CD14-positive monocyte (primary cell): ENCODE measurements at regions not wholly inside any gene's neighbourhood (a gene's known extent, or its start where the extent isn't known, plus 50 kb on each side); places are given as distances from the start of the nearest gene placed in this dataset.

Experiments used
- DNase-seq, 3 donors: peaks; one replicate each; pipeline ENCODE4 v3.0.0-alpha.2; 2011 to 2022
- H2AFZ ChIP-seq: 2 replicates; pipeline ENCODE4 v1.6.0; 2012; ENCODE audit warnings: mild to moderate bottlenecking, low read depth, low read length, inconsistent platforms; ENCODE audit not compliant: insufficient read depth, poor library complexity, severe bottlenecking
- H3K27ac ChIP-seq, 2 donors: 1 replicate in 1 of 2; 2 replicates in 1 of 2; pipeline ENCODE4 v1.5.1; 2012 to 2013; ENCODE audit warnings: low read length in 2 of 2, control low read depth in 1 of 2, inconsistent platforms in 1 of 2, low read depth in 1 of 2, mild to moderate bottlenecking in 1 of 2
- H3K27me3 ChIP-seq, 2 donors: one replicate each; pipeline versions ENCODE4 v1.6.0 to v1.6.1; 2011 to 2013; ENCODE audit warnings: low read length in 2 of 2; ENCODE audit not compliant: control insufficient read depth in 2 of 2, insufficient read depth in 2 of 2
- H3K36me3 ChIP-seq, 2 donors: replicated peaks in 1 of 2; 1 replicate in 1 of 2; 2 replicates in 1 of 2; pipeline versions ENCODE4 v1.5.1 to v1.6.1; 2012 to 2013; ENCODE audit warnings: low read length in 2 of 2, control low read depth in 1 of 2, inconsistent platforms in 1 of 2, mild to moderate bottlenecking in 1 of 2; ENCODE audit not compliant: insufficient read depth in 2 of 2, control insufficient read depth in 1 of 2
- H3K4me1 ChIP-seq, 2 donors: 1 replicate in 1 of 2; 2 replicates in 1 of 2; pipeline versions ENCODE4 v1.5.1 to v1.6.1; 2012 to 2013; ENCODE audit warnings: low read length in 2 of 2, control low read depth in 1 of 2, inconsistent platforms in 1 of 2, mild to moderate bottlenecking in 1 of 2, moderate library complexity in 1 of 2; ENCODE audit not compliant: insufficient read depth in 2 of 2, control insufficient read depth in 1 of 2
- H3K4me2 ChIP-seq: replicated peaks from 2 replicates; pipeline ENCODE3; 2012; ENCODE audit warnings: low read length, moderate library complexity, mild to moderate bottlenecking; ENCODE audit not compliant: poor library complexity, severe bottlenecking; ENCODE audit errors: extremely low read depth
- H3K4me3 ChIP-seq, 3 experiments: fragments of 200-600 bp in 1 of 3; sonication (generic) in 1 of 3; replicated peaks in 1 of 3; 1 replicate in 2 of 3; 2 replicates in 1 of 3; pipeline ENCODE4 v1.5.1; 2011 to 2013; ENCODE audit warnings: low read length in 3 of 3, mild to moderate bottlenecking in 3 of 3, control low read depth in 2 of 3, low read depth in 2 of 3, inconsistent platforms in 1 of 3, moderate library complexity in 1 of 3
- H3K79me2 ChIP-seq: 2 replicates; pipeline ENCODE4 v1.6.0; 2012; ENCODE audit warnings: mild to moderate bottlenecking, control low read depth, inconsistent platforms, low read length, moderate library complexity; ENCODE audit not compliant: insufficient read depth
- H3K9ac ChIP-seq: 2 replicates; pipeline ENCODE4 v1.6.0; 2017; ENCODE audit warnings: low read length, mild to moderate bottlenecking; ENCODE audit not compliant: insufficient read depth, poor library complexity, severe bottlenecking
- H3K9me3 ChIP-seq, 2 donors: replicated peaks in 1 of 2; 1 replicate in 1 of 2; 2 replicates in 1 of 2; pipeline versions ENCODE4 v1.5.1 to v1.6.1; 2012 to 2013; ENCODE audit warnings: low read length in 2 of 2, control low read depth in 1 of 2; ENCODE audit not compliant: control insufficient read depth in 1 of 2, insufficient read depth in 1 of 2
- H4K20me1 ChIP-seq: 2 replicates; pipeline ENCODE4 v1.6.0; 2012; ENCODE audit warnings: mild to moderate bottlenecking, low read length, control low read depth, moderate library complexity; ENCODE audit not compliant: insufficient read depth
- H3K27ac Mint-ChIP-seq, 7 donors: one replicate each; pipeline ENCODE4 v1.8.0; 2020; ENCODE audit warnings: mild to moderate bottlenecking in 7 of 7, mixed read lengths in 7 of 7, moderate library complexity in 6 of 7, inconsistent platforms in 2 of 7
- H3K27me3 Mint-ChIP-seq, 3 donors: one replicate each; pipeline ENCODE4 v1.8.0; 2021 to 2022; ENCODE audit warnings: low read depth in 3 of 3, mild to moderate bottlenecking in 3 of 3, mixed read lengths in 3 of 3, moderate library complexity in 3 of 3, inconsistent platforms in 1 of 3
- H3K36me3 Mint-ChIP-seq, 2 donors: one replicate each; pipeline ENCODE4 v1.8.0; 2020; ENCODE audit warnings: mixed read lengths in 2 of 2, inconsistent platforms in 1 of 2, mild to moderate bottlenecking in 1 of 2
- H3K4me1 Mint-ChIP-seq: one replicate; pipeline ENCODE4 v1.8.0; 2020; ENCODE audit warnings: mild to moderate bottlenecking, mixed read lengths
- H3K4me3 Mint-ChIP-seq, 2 donors: one replicate each; pipeline ENCODE4 v1.8.0; 2020; ENCODE audit warnings: mild to moderate bottlenecking in 2 of 2, mixed read lengths in 2 of 2, moderate library complexity in 1 of 2
- H3K9me3 Mint-ChIP-seq, 7 donors: one replicate each; pipeline ENCODE4 v1.8.0; 2020 to 2022; ENCODE audit warnings: mixed read lengths in 7 of 7, mild to moderate bottlenecking in 6 of 7, moderate library complexity in 6 of 7, inconsistent platforms in 2 of 7
- WGBS: methylation state at CpG from one replicate; pipeline ENCODE4 v1.1.5; 2013; ENCODE audit warnings: missing lambda C conversion rate; ENCODE audit not compliant: insufficient coverage; 5-methylcytosine and 5-hydroxymethylcytosine counted together
- intact Hi-C, 2 donors: fragments of 100-400 bp; cut with micrococcal nuclease; formaldehyde crosslinking; loops; one replicate each; pipeline versions ENCODE4 v1.15.0 to v1.15.1; 2023
- TF ChIP-seq, protein P1 (sequence below): fragments of 200-600 bp; IDR thresholded peaks from one replicate; pipeline ENCODE4 v1.8.0; 2022; ENCODE audit warnings: antibody characterized with exemption, mild to moderate bottlenecking

GRCh38 chr7:119761776-119762175 lies 511.2 kb upstream of the KCND2 start:
- no peak overlapping the region for H3K27ac Mint-ChIP-seq
- Histone ChIP-seq H3K36me3 (no peaks in the 10 kb centered on the region), H3K27me3 (no peaks in the 10 kb centered on the region), H3K79me2 (no peaks in the 10 kb centered on the region), H3K4me2 (no peak overlapping the region), H3K4me3 (no peak overlapping the region), H4K20me1 (no peaks in the 10 kb centered on the region), H3K4me1 (no peaks in the 10 kb centered on the region), H3K9ac (no peak overlapping the region), H3K27ac (no peak overlapping the region), H2AFZ (no peak overlapping the region), H3K9me3 (no peaks in the 10 kb centered on the region)
- H3K4me1 Mint-ChIP-seq, result no peaks in the 10 kb centered on the region
- DNase-seq, result no peak
- no peak overlapping the region for H3K4me3 Mint-ChIP-seq
- no peaks in the 10 kb centered on the region for H3K36me3 Mint-ChIP-seq
- WGBS, result no CpG with 5 or more reads among the region's 1 CpG
- TF ChIP-seq, protein P1, sequence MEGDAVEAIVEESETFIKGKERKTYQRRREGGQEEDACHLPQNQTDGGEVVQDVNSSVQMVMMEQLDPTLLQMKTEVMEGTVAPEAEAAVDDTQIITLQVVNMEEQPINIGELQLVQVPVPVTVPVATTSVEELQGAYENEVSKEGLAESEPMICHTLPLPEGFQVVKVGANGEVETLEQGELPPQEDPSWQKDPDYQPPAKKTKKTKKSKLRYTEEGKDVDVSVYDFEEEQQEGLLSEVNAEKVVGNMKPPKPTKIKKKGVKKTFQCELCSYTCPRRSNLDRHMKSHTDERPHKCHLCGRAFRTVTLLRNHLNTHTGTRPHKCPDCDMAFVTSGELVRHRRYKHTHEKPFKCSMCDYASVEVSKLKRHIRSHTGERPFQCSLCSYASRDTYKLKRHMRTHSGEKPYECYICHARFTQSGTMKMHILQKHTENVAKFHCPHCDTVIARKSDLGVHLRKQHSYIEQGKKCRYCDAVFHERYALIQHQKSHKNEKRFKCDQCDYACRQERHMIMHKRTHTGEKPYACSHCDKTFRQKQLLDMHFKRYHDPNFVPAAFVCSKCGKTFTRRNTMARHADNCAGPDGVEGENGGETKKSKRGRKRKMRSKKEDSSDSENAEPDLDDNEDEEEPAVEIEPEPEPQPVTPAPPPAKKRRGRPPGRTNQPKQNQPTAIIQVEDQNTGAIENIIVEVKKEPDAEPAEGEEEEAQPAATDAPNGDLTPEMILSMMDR, result no peak
- peaks cover 0 to 3% (median 0%) of the 10 kb centered on the region in 7 donors for H3K9me3 Mint-ChIP-seq
- no peaks in the 10 kb centered on the region for H3K27me3 Mint-ChIP-seq
- intact Hi-C loops, result no loop called here

DNA sequence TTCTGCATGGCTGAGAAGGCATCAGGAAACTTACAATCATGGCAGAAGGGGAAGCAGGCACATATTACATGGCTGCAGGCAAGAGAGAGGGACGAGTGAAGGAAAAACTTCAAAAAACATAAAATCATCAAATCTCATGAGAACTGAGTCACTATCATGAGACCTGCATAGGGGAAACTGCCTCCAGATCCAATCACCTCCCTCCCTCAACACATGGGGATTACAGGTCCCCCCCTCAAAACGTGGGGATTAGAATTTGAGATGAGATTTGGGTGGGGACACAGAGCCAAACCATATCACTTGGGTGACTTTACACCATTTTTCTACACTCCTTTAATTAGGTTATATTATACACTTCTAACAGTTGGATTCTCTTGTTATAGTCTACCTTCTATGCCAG lies 490.7 kb upstream of the KCND2 start:
- TF ChIP-seq, protein P1, result no peak
- Histone ChIP-seq H3K27ac (no peak overlapping the region), H3K9me3 (no peaks in the 10 kb centered on the region), H3K9ac (no peak overlapping the region), H3K4me3 (no peak overlapping the region), H3K4me1 (no peaks in the 10 kb centered on the region), H4K20me1 (no peaks in the 10 kb centered on the region), H3K27me3 (no peaks in the 10 kb centered on the region), H3K36me3 (no peaks in the 10 kb centered on the region), H3K79me2 (no peaks in the 10 kb centered on the region), H2AFZ (no peak overlapping the region), H3K4me2 (no peak overlapping the region)
- no CpG with 5 or more reads among the region's 2 CpGs for WGBS
- no peak overlapping the region for H3K27ac Mint-ChIP-seq
- peaks cover 0 to 1% (median 0%) of the 10 kb centered on the region in 3 donors for H3K27me3 Mint-ChIP-seq
- peaks cover 0 to 2% (median 0%) of the 10 kb centered on the region in 7 donors for H3K9me3 Mint-ChIP-seq
- intact Hi-C loops, result no loop called here
- H3K36me3 Mint-ChIP-seq, result no peaks in the 10 kb centered on the region
- DNase-seq, result no peak
- H3K4me1 Mint-ChIP-seq, result no peaks in the 10 kb centered on the region
- H3K4me3 Mint-ChIP-seq, result no peak overlapping the region
